ENCODE measurements at regions not wholly inside any gene's neighbourhood (a gene's known extent, or its start where the extent isn't known, plus 50 kb on each side); places are given as distances from the start of the nearest gene placed in this dataset.

- Histone ChIP-seq H3K36me3 (no peaks in the 10 kb centered on the region), H3K9me3 (replicated peaks) (no peaks in the 10 kb centered on the region), H3K4me1 (no peaks in the 10 kb centered on the region), H3K27me3 (ENCODE audit: low read depth) (no peaks in the 10 kb centered on the region), H3K4me3 (no peak overlapping the region), H3K27ac (replicated peaks) (no peak overlapping the region)
- no peak for DNase-seq
- intact Hi-C loops (cut with micrococcal nuclease) = no loop called here
- TF ChIP-seq CTCF (IDR thresholded peaks at IDR 0.05; ENCODE audit: borderline replicate concordance) = no peak
Measured at GRCh38 chr2:63755965-63756364, 85.7 kb upstream of the UGP2 start.

GRCh38 chr2:63763391-63763941 is 78.2 kb upstream of the UGP2 start:
- no peak for DNase-seq
- Histone ChIP-seq H3K27me3 (ENCODE audit: low read depth) (no peaks in the 10 kb centered on the region), H3K9me3 (replicated peaks) (peaks cover 15% of the 10 kb centered on the region), H3K27ac (replicated peaks) (no peak overlapping the region), H3K4me3 (no peak overlapping the region), H3K4me1 (peaks cover 17% of the 10 kb centered on the region), H3K36me3 (no peaks in the 10 kb centered on the region)
- intact Hi-C loops (cut with micrococcal nuclease) = no loop called here
- no peak for TF ChIP-seq CTCF (IDR thresholded peaks at IDR 0.05; ENCODE audit: borderline replicate concordance)

- no peak for TF ChIP-seq CTCF (IDR thresholded peaks at IDR 0.05; ENCODE audit: borderline replicate concordance)
- H3K27ac ChIP-seq (replicated peaks) = no peak overlapping the region
- intact Hi-C loops (cut with micrococcal nuclease) = no loop called here
- no peak overlapping the region for H3K4me3 ChIP-seq
- peaks cover 15% of the 10 kb centered on the region for H3K9me3 ChIP-seq (replicated peaks)
- H3K36me3 ChIP-seq = no peaks in the 10 kb centered on the region
- H3K27me3 ChIP-seq (ENCODE audit: low read depth) = no peaks in the 10 kb centered on the region
- no peak for DNase-seq
- H3K4me1 ChIP-seq = peaks cover 17% of the 10 kb centered on the region
Measured at GRCh38 chr2:63764630-63765029, 77.1 kb upstream of the UGP2 start.

GRCh38 chr2:63765117-63765516 is 76.6 kb upstream of the UGP2 start:
- H3K27me3 ChIP-seq (ENCODE audit: low read depth) = no peaks in the 10 kb centered on the region
- H3K36me3 ChIP-seq = no peaks in the 10 kb centered on the region
- H3K4me1 ChIP-seq = peaks cover 17% of the 10 kb centered on the region
- intact Hi-C loops (cut with micrococcal nuclease) = no loop called here
- peaks cover 15% of the 10 kb centered on the region for H3K9me3 ChIP-seq (replicated peaks)
- H3K4me3 ChIP-seq = no peak overlapping the region
- no peak for TF ChIP-seq CTCF (IDR thresholded peaks at IDR 0.05; ENCODE audit: borderline replicate concordance)
- no peak for DNase-seq
- no peak overlapping the region for H3K27ac ChIP-seq (replicated peaks)

- no peak for TF ChIP-seq CTCF (IDR thresholded peaks at IDR 0.05; ENCODE audit: borderline replicate concordance)
- H3K4me1 ChIP-seq = peaks cover 17% of the 10 kb centered on the region
- H3K4me3 ChIP-seq = no peak overlapping the region
- no peaks in the 10 kb centered on the region for H3K27me3 ChIP-seq (ENCODE audit: low read depth)
- intact Hi-C loops (cut with micrococcal nuclease) = no loop called here
- H3K36me3 ChIP-seq = no peaks in the 10 kb centered on the region
- DNase-seq = no peak
- H3K9me3 ChIP-seq (replicated peaks) = peaks cover 15% of the 10 kb centered on the region
- H3K27ac ChIP-seq (replicated peaks) = no peak overlapping the region
Measured at GRCh38 chr2:63767307-63767706, 74.4 kb upstream of the UGP2 start.

Measured in left ventricle myocardium inferior (tissue), 1 donor.